Choroid plexus epithelial cell (primary cell): ENCODE measurements at regions not wholly inside any gene's neighbourhood (a gene's known extent, or its start where the extent isn't known, plus 50 kb on each side); places are given as distances from the start of the nearest gene placed in this dataset.

Source experiments
- DNase-seq: peaks from one replicate; pipeline ENCODE4 v3.0.0-alpha.2; 2010; ENCODE audit warnings: low read depth
- H3K4me3 ChIP-seq: 2 replicates; pipeline ENCODE4 v1.5.1; 2011; ENCODE audit warnings: low read depth, mild to moderate bottlenecking, control low read depth, low read length, moderate library complexity
- CTCF ChIP-seq: conservative IDR thresholded peaks from 2 replicates; pipeline ENCODE4 v1.5.1; 2011; ENCODE audit warnings: low read depth, mild to moderate bottlenecking, control low read depth, inconsistent platforms, low read length, moderate library complexity

GRCh38 chr2:58425368-58425767, 184.2 kb upstream of the FANCL start:
- H3K4me3 ChIP-seq = no peak overlapping the region
- TF ChIP-seq CTCF = no peak
- no peak for DNase-seq

- TF ChIP-seq CTCF = no peak
- H3K4me3 ChIP-seq = no peak overlapping the region
- DNase-seq = no peak
These were observed 178.9 kb upstream of the FANCL start for GRCh38 chr2:58419983-58420382.

- DNase-seq = no peak
- no peak overlapping the region for H3K4me3 ChIP-seq
- TF ChIP-seq CTCF = no peak
These were observed 175.6 kb upstream of the FANCL start for GRCh38 chr2:58416696-58417095.

GRCh38 chr2:58414506-58414905, 173.4 kb upstream of the FANCL start:
- no peak for TF ChIP-seq CTCF
- H3K4me3 ChIP-seq = no peak overlapping the region
- DNase-seq = no peak

GRCh38 chr2:58410549-58410948, 169.4 kb upstream of the FANCL start:
- no peak for TF ChIP-seq CTCF
- DNase-seq = no peak
- no peak overlapping the region for H3K4me3 ChIP-seq

GRCh38 chr2:58407487-58407886, 166.4 kb upstream of the FANCL start:
- no peak for TF ChIP-seq CTCF
- no peak for DNase-seq
- no peak overlapping the region for H3K4me3 ChIP-seq

GRCh38 chr2:58405341-58405740, 164.2 kb upstream of the FANCL start:
- no peak for DNase-seq
- TF ChIP-seq CTCF = no peak
- H3K4me3 ChIP-seq = no peak overlapping the region
